ENCODE measurements at regions not wholly inside any gene's neighbourhood (a gene's known extent, or its start where the extent isn't known, plus 50 kb on each side); places are given as distances from the start of the nearest gene placed in this dataset.

GRCh38 chr18:26710470-26711096 lies 154.9 kb downstream of the AQP4 start:
- H3K27me3 ChIP-seq (ENCODE audit: control insufficient read depth in 2 of 2, insufficient read depth in 2 of 2, low read length in 2 of 2), result no peaks in the 10 kb centered on the region
- H3K9me1 ChIP-seq (replicated peaks; ENCODE audit: control insufficient read depth, extremely low read depth, insufficient read depth, low read length), result no peaks in the 10 kb centered on the region
- FAIRE-seq (no peak), DNase-seq (ENCODE audit: low read depth, low spot score) (no peak)
- CTCF ChIA-PET, result no interaction called here
- dilution Hi-C loops (cut with MboI; ENCODE audit: extremely low pct_ligation_motif_present, low sequenced_read_pairs) (no loop called here), intact Hi-C loops (cut with micrococcal nuclease) (no loop called here)
- H3K79me2 ChIP-seq (ENCODE audit: control insufficient read depth, insufficient read depth, low read length), result no peaks in the 10 kb centered on the region
- H3K9ac ChIP-seq (replicated peaks; ENCODE audit: extremely low read depth, insufficient read depth, low read length), result no peak overlapping the region
- no peaks in the 10 kb centered on the region for H3K36me3 ChIP-seq (ENCODE audit: control insufficient read depth in 2 of 2, extremely low read depth in 1 of 2, insufficient read depth in 2 of 2, low read length in 2 of 2)
- no peaks in the 10 kb centered on the region for H3K4me1 ChIP-seq (ENCODE audit: control insufficient read depth, extremely low read depth, insufficient read depth, low read length)
- POLR2A ChIA-PET, result no interaction called here
- H3K4me2 ChIP-seq (ENCODE audit: insufficient read depth, low read length), result no peak overlapping the region
- H4K20me1 ChIP-seq (replicated peaks; ENCODE audit: control insufficient read depth, extremely low read depth, insufficient read depth, low read length), result no peaks in the 10 kb centered on the region
- no peaks in the 10 kb centered on the region for H3K9me3 ChIP-seq (replicated peaks; ENCODE audit: control insufficient read depth, insufficient read depth, low read length)
- H2AFZ ChIP-seq (ENCODE audit: low read depth, low read length), result no peak overlapping the region
- no TSS peak for BruUV-seq (replicated peaks)
- no peak for TF ChIP-seq POLR2A (IDR thresholded peaks at IDR 0.05; ENCODE audit: low read depth, low read length)
- TF ChIP-seq CTCF (IDR thresholded peaks at IDR 0.05; ENCODE audit: extremely low read depth in 1 of 2, insufficient read depth in 1 of 2, low read depth in 1 of 2, low read length in 2 of 2), result no peak
- TF ChIP-seq MAX (IDR thresholded peaks at IDR 0.05; ENCODE audit: insufficient read depth, insufficient read length), result no peak
- TF ChIP-seq MYC (IDR thresholded peaks at IDR 0.05; ENCODE audit: low read depth, low read length), result no peak
- no peak for TF ChIP-seq FOS (IDR thresholded peaks at IDR 0.05; ENCODE audit: borderline replicate concordance, insufficient read depth, low read length)
- no peak for TF ChIP-seq EZH2 (IDR thresholded peaks at IDR 0.05; ENCODE audit: borderline replicate concordance, low read depth, low read length, severe bottlenecking)
- no peak for TF ChIP-seq GATA2 (IDR thresholded peaks at IDR 0.05; ENCODE audit: insufficient read depth, insufficient read length, low read depth, low read length)
- no peak for TF ChIP-seq JUN (IDR thresholded peaks at IDR 0.05; ENCODE audit: borderline replicate concordance, insufficient read depth, insufficient read length, low read depth)
- no peak for TF ChIP-seq POLR2AphosphoS5 (IDR thresholded peaks at IDR 0.05; ENCODE audit: insufficient read depth, low read depth, low read length)
- no peak overlapping the region for H3K4me3 ChIP-seq (replicated peaks in 1 of 3; ENCODE audit: insufficient read depth in 1 of 3, low read depth in 1 of 3, low read length in 3 of 3)
- no peak overlapping the region for H3K27ac ChIP-seq (ENCODE audit: insufficient read depth, low read depth, low read length)

Measured in endothelial cell of umbilical vein (primary cell).